GM21367 (cell line): ENCODE measurements at regions not wholly inside any gene's neighbourhood (a gene's known extent, or its start where the extent isn't known, plus 50 kb on each side); places are given as distances from the start of the nearest gene placed in this dataset.
"Not testable (repeated sequence)": the region's sequence is repeated elsewhere in the genome, so short reads cannot be mapped to it uniquely, and the experiment has no call there.

ENCODE experiments used
- ATAC-seq: cut with Tn5 transposase; IDR thresholded peaks from one replicate; pipeline ENCODE4 v1.9.1; 2021; ENCODE audit not compliant: unreplicated experiment

DNA sequence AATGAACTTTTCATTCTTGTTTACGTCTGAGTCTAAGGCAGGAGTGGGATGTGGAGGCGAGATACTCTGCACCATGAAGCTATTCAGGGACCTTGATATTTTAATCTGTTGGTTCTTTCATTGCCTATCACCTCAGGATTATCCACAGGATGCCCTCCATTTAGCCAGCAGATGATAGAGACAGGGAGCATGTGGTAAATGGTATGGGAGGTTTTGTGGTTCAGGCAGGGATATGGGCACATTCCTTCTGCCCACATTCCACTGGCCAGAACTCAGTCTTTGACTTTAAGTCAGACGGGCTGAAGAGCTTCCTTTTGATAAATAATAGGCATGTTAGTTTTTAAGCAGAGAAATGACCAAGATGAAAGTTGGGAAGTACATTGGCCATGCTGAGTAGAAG lies 548.0 kb upstream of the CCDC54 start:
- ATAC-seq = no peak

DNA sequence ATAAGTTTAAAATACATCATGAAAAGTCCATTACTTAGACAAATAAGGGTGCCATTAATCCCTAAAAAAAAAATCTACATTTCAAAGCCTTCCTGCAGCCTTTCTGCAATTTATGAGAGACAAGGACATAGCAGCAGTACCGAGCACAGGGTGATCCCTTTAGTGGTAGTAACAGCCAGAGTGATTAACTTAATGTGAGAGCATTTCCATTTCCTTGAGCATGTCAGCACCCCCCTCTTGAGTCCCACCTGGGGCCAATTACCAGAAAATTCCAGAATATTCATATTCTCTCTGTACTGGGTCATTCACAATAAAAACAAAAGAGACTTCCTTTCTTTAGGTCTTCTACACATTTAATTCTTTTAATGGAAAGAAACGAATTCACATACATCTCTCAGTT lies 546.9 kb upstream of the CCDC54 start:
- no peak for ATAC-seq

DNA sequence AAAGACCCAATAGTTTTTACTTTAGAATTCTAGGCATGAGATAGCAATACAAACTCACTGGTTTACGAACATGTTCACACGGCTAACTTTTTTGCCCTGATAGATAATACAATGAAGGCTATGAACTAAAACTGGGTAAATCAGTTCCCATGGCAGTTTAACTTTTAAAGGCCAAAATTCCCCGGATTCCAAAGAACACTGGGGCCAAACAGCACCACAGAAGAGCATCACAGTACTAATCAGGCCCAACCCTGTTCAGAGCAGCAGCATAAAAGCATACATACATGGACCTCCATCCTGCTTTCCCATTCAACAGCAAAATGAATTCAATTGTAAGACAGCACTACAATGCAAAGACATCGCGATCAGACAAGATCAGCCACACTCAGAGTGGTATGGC lies 540.3 kb upstream of the CCDC54 start:
- ATAC-seq = no peak

DNA sequence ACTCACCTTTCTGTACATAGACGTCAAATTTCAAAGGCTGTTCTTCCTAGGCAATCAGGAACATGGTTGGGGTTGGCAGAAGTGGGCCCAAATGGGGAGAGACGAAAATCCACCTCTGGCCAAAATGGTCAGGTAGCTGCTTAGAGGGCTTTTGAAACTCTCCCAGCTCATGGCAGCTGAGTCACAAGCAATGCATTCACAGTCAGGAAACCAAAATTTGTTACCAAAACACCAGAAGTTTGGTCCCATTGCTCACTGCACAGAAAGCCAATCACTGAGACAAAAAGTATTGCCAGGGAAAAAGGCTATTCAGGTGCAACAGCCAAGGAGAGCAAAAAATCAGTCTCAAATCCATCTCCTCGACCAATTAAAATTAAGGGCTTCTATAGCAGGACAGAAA lies 539.6 kb upstream of the CCDC54 start:
- ATAC-seq = no peak

DNA sequence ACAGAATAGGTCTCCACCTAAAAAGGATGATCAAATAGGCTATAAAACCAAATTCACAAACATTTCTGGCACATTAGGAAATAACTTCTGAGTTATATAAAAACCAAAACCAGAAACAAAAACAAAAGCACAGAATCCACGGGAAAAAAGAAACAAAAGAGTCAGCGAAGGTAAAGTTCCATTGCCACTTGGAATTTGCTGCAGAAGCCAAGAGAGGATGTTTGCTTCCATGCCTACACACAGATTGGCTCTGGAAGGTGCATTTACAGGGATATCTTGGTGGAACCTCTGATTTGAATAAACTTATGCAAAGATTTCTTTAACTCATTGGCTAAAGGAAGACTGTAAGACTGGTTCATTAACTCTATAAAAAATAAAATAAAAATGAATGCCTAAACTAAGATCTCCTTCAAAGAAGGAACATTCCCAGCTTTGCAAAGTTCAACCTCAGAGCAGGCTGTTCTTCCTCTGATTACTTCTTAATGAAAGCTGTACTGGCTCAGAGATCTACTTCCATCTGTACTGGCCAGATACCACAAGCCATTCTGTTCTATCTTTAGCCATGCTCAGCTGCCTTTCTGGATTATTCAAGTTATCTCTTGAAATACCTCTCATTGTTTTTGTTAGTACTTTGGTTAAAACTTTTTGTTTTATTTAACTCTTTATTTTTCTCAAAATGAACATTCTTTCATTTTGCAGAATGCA lies 537.5 kb upstream of the CCDC54 start:
- ATAC-seq = no peak

DNA sequence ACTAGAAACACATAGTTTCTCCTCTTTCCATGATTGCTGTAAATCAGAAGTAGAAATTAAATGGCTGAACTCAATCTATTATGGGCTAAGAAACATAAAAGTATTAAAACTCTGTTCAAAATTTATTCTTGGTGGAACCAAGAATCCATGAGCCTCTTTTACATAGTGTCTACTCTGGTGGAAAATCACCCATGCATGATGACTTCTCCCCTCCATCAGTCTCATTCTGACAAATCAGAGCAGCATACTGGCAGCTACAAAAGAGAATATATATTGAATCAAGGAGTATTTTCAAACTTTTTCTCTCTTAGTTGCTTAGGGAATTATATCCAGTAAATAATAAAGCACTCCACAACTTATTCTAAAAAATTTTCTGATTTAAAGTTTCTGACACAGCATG lies 536.9 kb upstream of the CCDC54 start:
- no peak for ATAC-seq

DNA sequence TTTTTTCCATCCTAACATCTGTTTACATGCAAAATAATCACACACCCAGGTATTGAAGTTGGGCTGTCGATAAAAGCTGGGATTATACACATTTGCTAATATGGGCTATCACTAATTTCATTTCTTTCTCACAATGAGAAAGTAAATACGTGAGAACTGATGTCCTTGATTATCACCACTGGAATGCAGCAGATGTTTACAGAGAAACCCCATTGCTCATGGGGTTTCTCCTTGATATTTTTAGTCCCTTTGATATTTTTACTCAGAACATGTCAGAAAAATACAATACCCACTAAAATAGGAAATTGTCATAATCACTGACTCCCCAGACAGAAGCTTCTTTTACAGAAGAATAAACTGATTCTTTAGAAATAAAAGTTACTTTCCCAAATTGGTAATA lies 535.1 kb upstream of the CCDC54 start:
- ATAC-seq = no peak

DNA sequence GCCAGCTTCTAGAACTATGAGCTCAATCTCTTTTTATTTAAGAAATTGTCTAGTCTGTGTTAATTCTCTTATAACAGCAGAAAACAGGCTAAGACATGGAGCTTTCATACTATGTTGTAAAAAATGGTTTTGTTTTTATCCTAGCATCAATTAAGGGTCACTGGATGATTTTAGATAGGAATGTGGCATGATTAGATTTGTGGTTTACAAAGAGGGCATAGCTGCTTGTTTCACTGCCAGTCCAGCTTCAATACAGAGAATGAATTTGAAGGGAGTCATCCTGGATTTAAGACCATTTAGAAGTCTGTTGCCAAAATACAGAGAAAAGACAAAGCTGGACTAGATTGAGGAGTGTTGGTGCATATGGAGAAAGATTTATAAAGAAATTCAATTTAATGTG lies 532.6 kb upstream of the CCDC54 start:
- ATAC-seq = no peak

DNA sequence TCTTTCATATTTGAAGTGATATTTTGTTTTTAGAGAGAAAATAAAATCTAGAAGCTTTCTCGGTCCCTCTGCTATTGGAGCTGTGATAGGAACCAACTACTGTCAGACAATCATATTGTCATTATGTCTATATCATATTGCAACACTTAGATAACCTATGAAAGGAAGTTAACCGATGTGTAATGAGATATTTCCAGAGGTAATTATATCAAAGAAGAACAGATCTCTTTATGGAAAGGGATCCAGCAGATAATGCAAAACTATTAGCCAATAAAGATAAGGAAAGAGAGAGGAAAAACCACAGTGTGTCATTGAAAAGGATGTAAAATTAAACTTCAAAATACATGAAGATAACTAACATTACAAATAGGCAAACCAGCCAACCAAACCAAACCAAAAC lies 529.1 kb upstream of the CCDC54 start:
- no peak for ATAC-seq

DNA sequence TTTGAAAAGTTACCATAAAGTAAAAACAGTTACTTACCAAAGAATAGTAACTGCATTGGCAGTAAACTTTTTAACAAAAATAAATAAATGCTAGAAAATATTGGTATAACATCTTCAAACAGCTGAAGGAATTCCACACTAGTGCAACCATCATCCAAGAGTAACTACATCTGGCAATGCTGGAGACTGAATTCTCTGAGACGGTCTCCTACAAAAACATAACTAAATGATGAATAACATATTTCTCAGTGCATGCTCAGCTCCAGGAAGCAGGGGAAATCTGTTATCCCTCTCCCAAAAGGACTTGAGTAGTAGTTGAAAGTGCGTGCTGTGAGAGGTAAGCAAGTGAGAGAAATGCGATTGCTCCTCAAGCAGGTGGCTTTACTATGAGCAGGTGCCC lies 526.8 kb upstream of the CCDC54 start:
- no peak for ATAC-seq

DNA sequence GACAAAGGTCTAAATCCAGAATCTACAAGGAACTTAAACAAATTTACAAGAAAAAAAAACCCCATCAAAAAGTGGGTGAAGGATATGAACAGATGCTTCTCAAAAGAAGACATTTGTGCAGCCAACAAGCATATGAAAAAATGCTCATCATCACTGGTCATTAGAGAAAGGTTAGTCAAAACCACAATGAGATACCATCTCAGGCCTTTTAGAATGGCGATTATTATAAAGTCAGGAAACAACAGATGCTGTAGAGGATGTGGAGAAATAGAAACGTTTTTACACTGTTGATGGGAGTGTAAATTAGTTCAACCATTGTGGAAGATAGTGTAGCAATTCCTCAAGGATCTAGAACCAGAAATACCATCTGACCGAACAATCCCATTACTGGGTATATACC lies 518.9 kb upstream of the CCDC54 start:
- ATAC-seq = not testable (repeated sequence)

DNA sequence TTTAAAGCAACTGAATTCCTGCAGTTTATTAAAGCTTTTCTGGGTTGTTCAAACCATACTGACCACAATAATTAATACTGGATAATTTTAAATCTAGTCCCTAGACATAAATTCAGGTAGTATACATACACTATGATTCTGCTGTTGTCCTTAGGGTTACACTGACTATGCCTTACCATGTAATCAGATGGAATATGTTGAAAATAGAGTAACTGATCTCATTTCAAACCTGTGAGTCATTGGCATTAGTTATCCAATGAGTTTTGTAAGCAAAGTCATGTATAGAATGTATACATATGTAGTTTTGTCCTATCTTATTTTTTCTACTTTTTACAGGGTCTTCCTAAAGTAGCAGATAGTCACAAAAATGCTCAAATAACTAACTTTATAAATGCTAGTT lies 517.1 kb upstream of the CCDC54 start:
- ATAC-seq = no peak

DNA sequence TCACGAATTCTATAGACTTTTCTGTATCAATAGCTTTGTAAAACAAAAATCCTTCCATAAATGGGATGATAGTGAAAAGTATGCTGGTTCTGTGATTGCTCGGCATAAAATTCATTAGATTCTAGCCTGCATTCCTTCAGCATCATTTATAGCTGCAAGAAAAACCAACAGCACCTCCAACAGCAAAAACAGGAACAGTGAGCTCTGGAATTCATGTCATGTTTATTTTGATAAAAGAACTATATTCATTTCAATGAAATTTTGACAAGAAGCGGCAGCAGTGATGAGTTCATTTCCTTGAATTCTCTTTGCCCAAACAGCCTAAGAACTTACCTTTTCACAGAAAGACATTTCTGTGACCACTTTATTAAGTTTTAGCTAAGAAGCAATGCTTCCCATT lies 515.2 kb upstream of the CCDC54 start:
- no peak for ATAC-seq

DNA sequence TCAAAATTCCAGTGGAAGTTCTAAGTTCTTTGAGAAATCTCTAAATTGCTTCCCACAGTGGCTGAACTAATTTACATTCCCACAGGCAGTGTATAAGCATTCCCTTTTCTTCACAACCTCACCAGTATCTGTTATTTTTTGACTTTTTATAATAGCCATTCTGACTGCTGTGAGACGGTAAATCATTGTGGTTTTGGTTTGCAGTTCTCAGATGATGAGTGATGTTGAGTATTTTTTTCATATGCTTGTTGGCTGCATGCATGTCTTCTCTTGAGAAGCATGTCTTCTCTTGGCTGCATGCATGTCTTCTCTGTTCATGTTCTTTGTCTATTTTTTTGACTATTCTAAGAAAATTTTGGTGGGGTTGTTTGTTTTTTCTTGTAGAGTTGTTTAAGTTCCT lies 499.6 kb upstream of the CCDC54 start:
- no peak for ATAC-seq

DNA sequence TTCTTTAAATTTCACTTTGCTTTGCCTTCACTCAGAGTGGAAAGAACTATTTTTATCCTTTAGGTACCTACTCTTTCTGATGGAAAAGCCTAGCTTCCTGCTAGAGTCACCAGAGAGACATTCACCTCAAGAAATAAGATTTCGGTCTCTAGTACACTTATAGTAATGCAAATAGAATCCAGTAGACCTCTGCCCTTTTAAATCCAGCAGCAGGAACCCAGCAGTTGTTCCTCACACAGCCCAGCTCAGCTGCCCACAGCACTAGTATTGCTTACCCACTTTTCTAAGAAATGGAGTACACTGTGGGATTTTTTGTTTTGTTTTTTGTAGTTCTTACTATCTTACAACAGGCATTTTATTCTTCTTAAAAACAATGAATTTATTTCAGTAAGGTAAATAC lies 497.0 kb upstream of the CCDC54 start:
- ATAC-seq = no peak

DNA sequence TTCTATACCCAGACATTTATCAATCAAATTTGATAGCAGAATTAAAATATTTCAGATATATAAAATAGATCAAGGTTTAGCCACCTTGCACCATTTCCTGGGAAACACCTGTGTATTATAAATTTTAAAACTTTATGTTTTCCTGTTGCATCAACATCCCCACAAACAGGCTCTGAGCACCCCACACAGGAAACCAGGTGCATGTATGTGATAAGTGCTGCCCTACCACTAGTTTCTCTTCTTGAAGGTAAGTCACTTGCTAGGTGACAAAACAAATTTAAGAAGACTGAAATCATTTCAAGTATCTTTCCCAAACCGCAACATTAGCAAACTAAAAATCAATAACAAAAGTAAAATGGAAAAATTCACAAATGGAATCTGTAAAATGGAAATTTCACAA lies 496.1 kb upstream of the CCDC54 start:
- ATAC-seq = no peak

DNA sequence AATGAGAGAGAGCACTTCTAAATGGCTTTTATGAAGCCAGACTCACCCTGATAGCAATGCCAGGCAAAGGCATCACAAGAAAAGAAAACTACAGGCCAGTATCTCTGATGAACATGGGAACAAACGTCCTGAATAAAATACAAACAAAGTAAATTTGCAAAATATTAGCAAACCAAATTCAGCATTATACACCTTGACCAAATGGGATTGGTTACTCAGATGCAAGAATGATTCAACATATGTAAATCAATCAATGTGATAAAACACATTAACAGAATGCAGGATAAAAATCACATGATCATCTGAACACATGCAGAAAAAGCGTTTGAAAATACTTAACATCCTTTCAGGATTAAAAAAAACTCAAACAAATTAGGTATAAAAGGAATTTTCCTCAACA lies 494.9 kb upstream of the CCDC54 start:
- no peak for ATAC-seq

DNA sequence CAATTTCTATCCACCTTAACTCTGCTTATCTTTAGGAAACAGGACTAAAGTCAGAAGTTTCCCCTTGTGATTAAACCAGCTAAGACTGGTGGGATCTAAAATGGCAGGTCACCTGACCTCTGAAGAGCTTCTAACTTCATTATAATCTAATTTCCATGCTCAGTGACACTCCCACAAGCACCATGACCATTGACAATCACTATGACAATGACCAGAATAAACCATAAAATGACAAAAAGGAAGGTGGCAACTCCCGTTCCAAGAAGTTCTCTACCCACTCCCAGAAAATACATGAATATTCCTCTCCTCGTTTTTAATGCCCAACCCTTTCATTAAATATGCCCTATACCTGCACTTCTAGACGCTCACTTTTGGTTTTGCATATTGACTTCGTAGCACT lies 471.2 kb upstream of the CCDC54 start:
- no peak for ATAC-seq

DNA sequence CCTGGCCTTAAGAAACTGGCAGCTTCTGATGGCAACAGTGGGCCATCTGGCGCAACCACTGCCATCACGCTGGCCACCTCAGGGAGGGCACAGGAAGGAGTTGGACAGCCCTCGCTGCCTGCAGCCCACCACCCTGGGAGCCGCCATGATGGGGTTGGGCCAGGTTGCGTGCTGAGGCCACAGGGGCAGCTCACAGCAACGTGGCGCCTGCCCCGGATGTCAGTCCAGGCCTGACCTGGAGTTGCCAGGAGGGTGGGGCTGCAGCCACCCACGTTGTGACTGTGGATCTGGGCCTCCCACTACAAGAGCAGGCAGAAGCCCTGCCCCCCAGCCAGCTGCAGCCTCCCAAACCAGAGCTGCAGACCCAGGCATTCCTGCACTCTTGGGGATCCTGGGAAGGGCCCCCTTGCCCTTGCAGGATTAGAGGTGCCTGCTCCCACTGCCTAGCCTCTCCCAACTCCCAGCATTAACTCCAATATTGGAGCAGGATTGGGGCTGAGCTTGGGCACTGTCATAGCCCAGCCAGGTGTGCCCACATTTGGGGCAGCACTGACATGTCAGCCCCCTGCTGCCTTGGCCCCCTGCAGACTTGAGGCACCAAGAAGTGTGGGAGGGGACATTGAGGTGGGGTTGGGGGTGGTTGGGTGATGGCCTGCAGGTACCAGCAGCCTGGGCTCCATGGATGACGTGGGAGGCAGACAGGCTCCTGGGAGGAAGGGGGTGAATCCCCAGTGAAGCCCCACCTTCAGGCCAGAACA lies 468.9 kb upstream of the CCDC54 start:
- ATAC-seq = no peak

DNA sequence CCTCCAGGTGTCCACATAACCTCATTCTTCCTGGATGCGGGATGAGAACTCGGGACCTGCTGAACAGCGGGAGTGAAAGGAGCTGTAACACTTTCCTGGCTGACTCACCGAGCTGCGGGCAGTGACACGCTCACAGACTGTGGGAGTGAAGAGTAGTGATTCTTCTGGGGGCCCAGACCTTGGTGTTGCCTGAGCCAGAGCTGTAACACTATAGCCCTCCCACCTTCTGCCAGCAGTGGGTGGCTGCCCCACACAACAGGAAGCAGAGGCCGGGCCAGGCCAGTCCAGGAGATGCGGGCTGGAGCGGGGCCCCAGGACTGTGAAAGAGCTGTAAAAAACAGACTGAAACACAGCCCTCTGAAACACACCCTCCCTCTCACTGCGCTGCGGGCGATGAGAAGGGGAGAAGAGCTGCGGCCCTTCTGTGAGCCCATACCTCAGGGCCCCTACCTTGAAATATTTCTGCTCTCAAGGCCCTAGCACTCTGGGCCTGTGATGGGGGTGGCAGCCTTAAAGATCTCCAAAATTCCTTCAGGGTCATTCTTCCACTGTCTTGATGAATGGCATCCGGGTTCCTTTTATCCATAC lies 464.0 kb upstream of the CCDC54 start:
- ATAC-seq = no peak

DNA sequence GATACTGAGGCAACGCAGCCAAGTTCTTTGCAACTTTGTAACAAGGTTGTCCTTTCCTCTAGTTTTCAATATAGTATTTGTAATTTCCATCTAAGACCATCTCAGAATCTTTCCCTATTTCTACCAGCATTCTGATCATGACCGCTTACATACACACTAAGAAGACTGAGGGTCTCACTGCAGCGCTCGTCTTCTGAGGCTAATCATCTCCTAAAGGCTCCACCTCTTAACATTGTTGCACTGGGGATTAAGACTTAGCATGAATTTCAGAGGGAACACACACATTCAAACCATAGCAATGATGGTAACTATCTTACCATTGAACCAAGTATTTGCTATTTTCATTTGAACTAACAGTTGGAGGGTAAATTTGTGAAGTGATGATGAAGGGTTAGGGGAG lies 463.3 kb upstream of the CCDC54 start:
- no peak for ATAC-seq

DNA sequence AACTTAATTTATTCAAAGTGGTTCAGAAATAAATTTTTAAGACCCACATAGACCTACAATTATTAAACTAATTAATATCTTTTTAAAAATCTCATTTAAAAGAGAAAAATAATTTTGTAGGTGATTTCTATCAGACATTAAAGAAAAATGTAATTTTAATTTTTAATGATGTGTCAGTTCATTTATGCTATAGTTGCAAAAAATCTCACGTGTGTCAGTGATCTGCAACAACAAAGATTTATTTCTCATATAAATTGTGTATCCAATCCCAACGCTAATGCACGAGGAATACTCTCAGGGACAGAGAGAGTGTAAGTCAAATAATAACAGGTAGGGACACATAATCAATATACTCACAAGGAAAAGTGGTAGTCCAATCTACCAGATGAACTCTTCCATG lies 456.6 kb upstream of the CCDC54 start:
- ATAC-seq = no peak

DNA sequence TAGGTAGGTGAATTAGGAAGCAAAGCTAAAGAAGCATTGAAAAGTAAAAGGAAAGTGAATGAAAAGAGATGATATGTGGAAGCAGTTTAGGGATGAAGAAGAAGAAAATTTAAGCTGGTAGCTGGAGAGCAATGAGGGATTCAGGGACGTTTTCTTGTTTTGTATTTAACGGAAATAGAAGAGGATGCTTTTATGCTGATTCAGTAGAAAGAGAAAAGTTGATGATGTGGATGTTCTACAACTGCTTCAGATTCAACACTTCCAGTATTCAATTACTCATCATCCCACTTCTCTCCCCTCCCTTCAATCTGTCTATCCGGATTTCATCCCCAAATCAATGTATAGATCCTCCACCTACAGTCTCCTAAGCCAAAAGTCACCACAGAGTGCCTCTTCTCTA lies 448.2 kb upstream of the CCDC54 start:
- ATAC-seq = no peak
